ENCODE measurements at regions not wholly inside any gene's neighbourhood (a gene's known extent, or its start where the extent isn't known, plus 50 kb on each side); places are given as distances from the start of the nearest gene placed in this dataset.

DNA sequence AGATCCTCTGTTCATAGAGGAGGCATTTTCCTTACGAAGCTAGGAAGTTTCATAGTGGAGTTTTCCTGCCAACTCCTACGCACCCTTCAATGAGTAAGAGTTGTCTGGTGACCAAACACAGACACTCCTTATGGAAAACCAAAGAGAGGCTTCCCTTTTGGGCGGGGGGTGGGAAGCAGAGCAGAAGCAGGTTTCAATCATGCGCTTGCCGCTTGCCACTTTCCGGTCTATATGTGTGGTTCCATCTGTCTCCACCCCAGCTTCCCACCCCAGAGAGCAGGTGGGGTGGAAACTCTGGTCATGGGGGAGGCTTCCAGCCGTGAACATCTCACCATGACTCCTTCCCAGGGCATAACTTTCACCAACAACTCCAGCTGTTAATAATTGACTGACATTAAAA is 68.8 kb upstream of the GRB10 start:
- TF ChIP-seq USF2 (IDR thresholded peaks at IDR 0.05; ENCODE audit: borderline replicate concordance, low read depth, low read length) (no peak), CTCF (IDR thresholded peaks at IDR 0.05) (no peak)

All from SK-N-SH (cell line).